T-cell (primary cell): ENCODE measurements at regions not wholly inside any gene's neighbourhood (a gene's known extent, or its start where the extent isn't known, plus 50 kb on each side); places are given as distances from the start of the nearest gene placed in this dataset.

Experiments
- ATAC-seq, 4 experiments: fragments of 200-7000 bp in 3 of 4; fragments of 150-1000 bp in 1 of 4; cut with Tn5 transposase; replicated peaks in 1 of 4; 1 replicate in 3 of 4; 2 replicates in 1 of 4; pipeline ENCODE4 v1.10.0; 2021; ENCODE audit warnings: moderate library complexity in 3 of 4, mild to moderate bottlenecking in 2 of 4, moderate number of reproducible peaks in 1 of 4
- CTCF ChIA-PET, 2 donors: fragments of 300-600 bp; sonication (Branson Sonifier 250); formaldehyde crosslinking; loops; one replicate each; lab custom pipeline; 2022; ENCODE audit warnings: antibody characterized with exemption in 2 of 2; lab: Charles Lee
- POLR2A ChIA-PET, 2 donors: fragments of 300-600 bp; sonication (Branson Sonifier 250); formaldehyde crosslinking; loops; one replicate each; lab custom pipeline; 2022; ENCODE audit warnings: antibody characterized with exemption in 2 of 2; lab: Charles Lee
- DNase-seq, 35 experiments: peaks; one replicate each; pipeline versions ENCODE4 v3.0.0 to v3.0.0-alpha.2; 2013 to 2023
- H3K27ac ChIP-seq: one replicate; pipeline ENCODE4 v1.5.1; 2013; ENCODE audit warnings: low read length
- H3K27me3 ChIP-seq, 2 experiments: replicated peaks in 1 of 2; 1 replicate in 1 of 2; 2 replicates in 1 of 2; pipeline versions ENCODE4 v1.6.1 to v1.7.0; 2013; ENCODE audit warnings: low read length in 1 of 2, mixed read lengths in 1 of 2; ENCODE audit not compliant: control insufficient read depth in 2 of 2, insufficient read depth in 2 of 2; ENCODE audit errors: extremely low read depth in 1 of 2
- H3K36me3 ChIP-seq, 2 donors: 1 replicate in 1 of 2; 2 replicates in 1 of 2; pipeline versions ENCODE4 v1.6.1 to v1.7.0; 2013; ENCODE audit warnings: low read length in 1 of 2; ENCODE audit not compliant: control insufficient read depth in 2 of 2, insufficient read depth in 1 of 2; ENCODE audit errors: extremely low read depth in 1 of 2
- H3K4me1 ChIP-seq, 2 experiments: 1 replicate in 1 of 2; 2 replicates in 1 of 2; pipeline versions ENCODE4 v1.6.1 to v1.7.0; 2013; ENCODE audit warnings: low read length in 2 of 2, mixed read lengths in 1 of 2; ENCODE audit not compliant: insufficient read depth in 2 of 2, control insufficient read depth in 1 of 2; ENCODE audit errors: extremely low read depth in 1 of 2
- H3K4me3 ChIP-seq, 2 donors: 1 replicate in 1 of 2; 2 replicates in 1 of 2; pipeline versions ENCODE4 v1.5.1 to v1.7.0; 2013; ENCODE audit warnings: mild to moderate bottlenecking in 2 of 2, low read length in 1 of 2, moderate library complexity in 1 of 2; ENCODE audit not compliant: control insufficient read depth in 1 of 2; ENCODE audit errors: extremely low read depth in 1 of 2
- H3K9me3 ChIP-seq: 2 replicates; pipeline ENCODE4 v1.7.0; 2013
- H3K27ac Mint-ChIP-seq, 2 donors: one replicate each; pipeline ENCODE4 v1.8.0; 2020 to 2021; ENCODE audit warnings: mild to moderate bottlenecking in 2 of 2, mixed read lengths in 2 of 2
- H3K27me3 Mint-ChIP-seq, 2 donors: one replicate each; pipeline ENCODE4 v1.8.0; 2021 to 2022; ENCODE audit warnings: mixed read lengths in 2 of 2
- H3K36me3 Mint-ChIP-seq: one replicate; pipeline ENCODE4 v1.8.0; 2021; ENCODE audit warnings: mixed read lengths
- H3K4me1 Mint-ChIP-seq, 3 donors: one replicate each; pipeline ENCODE4 v1.8.0; 2020 to 2022; ENCODE audit warnings: mixed read lengths in 3 of 3, mild to moderate bottlenecking in 1 of 3
- H3K4me3 Mint-ChIP-seq, 3 donors: one replicate each; pipeline ENCODE4 v1.8.0; 2020 to 2022; ENCODE audit warnings: mild to moderate bottlenecking in 3 of 3, mixed read lengths in 3 of 3, moderate library complexity in 3 of 3
- H3K9me3 Mint-ChIP-seq, 3 donors: one replicate each; pipeline ENCODE4 v1.8.0; 2020 to 2022; ENCODE audit warnings: mixed read lengths in 3 of 3
- WGBS: methylation state at CpG from one replicate; pipeline ENCODE4 v1.1.5; 2013; ENCODE audit warnings: missing lambda C conversion rate; ENCODE audit not compliant: insufficient coverage; 5-methylcytosine and 5-hydroxymethylcytosine counted together

- CTCF ChIA-PET = no interaction called here
- Mint-ChIP-seq H3K4me1 (no peaks in the 10 kb centered on the region), H3K27ac (no peak overlapping the region), H3K27me3 (peaks cover 31 to 40% of the 10 kb centered on the region in 2 donors), H3K9me3 (peaks cover 0 to 5% (median 0%) of the 10 kb centered on the region in 3 donors), H3K36me3 (no peaks in the 10 kb centered on the region), H3K4me3 (no peak overlapping the region)
- peaks cover 0 to 36% of the 10 kb centered on the region in 2 experiments for H3K27me3 ChIP-seq
- no peaks in the 10 kb centered on the region for H3K36me3 ChIP-seq
- H3K27ac ChIP-seq = no peak overlapping the region
- no peaks in the 10 kb centered on the region for H3K9me3 ChIP-seq
- WGBS = 16% methylated on average over 13 of the region's 13 CpGs
- POLR2A ChIA-PET = no interaction called here
- ATAC-seq (no peak), DNase-seq (no peak)
- peaks cover 0 to 4% of the 10 kb centered on the region in 2 experiments for H3K4me1 ChIP-seq
- H3K4me3 ChIP-seq = no peak overlapping the region
Observed at GRCh38 chr14:23694949-23695663, 58.9 kb downstream of the DHRS2 start.

- Histone ChIP-seq H3K9me3 (no peaks in the 10 kb centered on the region), H3K27me3 (peaks cover 0 to 35% of the 10 kb centered on the region in 2 experiments), H3K27ac (no peak overlapping the region), H3K4me3 (no peak overlapping the region), H3K4me1 (peaks cover 0 to 4% of the 10 kb centered on the region in 2 experiments), H3K36me3 (no peaks in the 10 kb centered on the region)
- H3K4me3 Mint-ChIP-seq = no peak overlapping the region
- H3K9me3 Mint-ChIP-seq = peaks cover 0 to 4% (median 0%) of the 10 kb centered on the region in 3 donors
- H3K27ac Mint-ChIP-seq = no peak overlapping the region
- CTCF ChIA-PET = no interaction called here
- H3K4me1 Mint-ChIP-seq = no peaks in the 10 kb centered on the region
- 4% methylated on average over 7 of the region's 8 CpGs for WGBS
- POLR2A ChIA-PET = no interaction called here
- ATAC-seq = no peak
- H3K36me3 Mint-ChIP-seq = no peaks in the 10 kb centered on the region
- DNase-seq = no peak
- H3K27me3 Mint-ChIP-seq = peaks cover 33 to 44% of the 10 kb centered on the region in 2 donors
Observed at GRCh38 chr14:23695664-23695999, 59.5 kb downstream of the DHRS2 start.

- H3K4me3 ChIP-seq = no peak overlapping the region
- ChIA-PET CTCF (no interaction called here), POLR2A (no interaction called here)
- H3K9me3 ChIP-seq = no peaks in the 10 kb centered on the region
- peaks cover 31 to 41% of the 10 kb centered on the region in 2 donors for H3K27me3 Mint-ChIP-seq
- H3K4me1 ChIP-seq = peaks cover 0 to 4% of the 10 kb centered on the region in 2 experiments
- no peaks in the 10 kb centered on the region for H3K36me3 Mint-ChIP-seq
- H3K27me3 ChIP-seq = peaks cover 0 to 39% of the 10 kb centered on the region in 2 experiments
- no peak overlapping the region for H3K27ac ChIP-seq
- ATAC-seq (no peak), DNase-seq (no peak)
- no peak overlapping the region for H3K4me3 Mint-ChIP-seq
- no peaks in the 10 kb centered on the region for H3K9me3 Mint-ChIP-seq
- H3K36me3 ChIP-seq = no peaks in the 10 kb centered on the region
- WGBS = 92% methylated on average over 2 of the region's 5 CpGs
- no peak overlapping the region for H3K27ac Mint-ChIP-seq
- no peaks in the 10 kb centered on the region for H3K4me1 Mint-ChIP-seq
Observed at GRCh38 chr14:23696701-23697239, 60.6 kb downstream of the DHRS2 start.

- no peaks in the 10 kb centered on the region for H3K4me1 Mint-ChIP-seq
- ChIA-PET POLR2A (no interaction called here), CTCF (no interaction called here)
- WGBS = 15% methylated on average over 1 of the region's 4 CpGs
- no peaks in the 10 kb centered on the region for H3K36me3 Mint-ChIP-seq
- Histone ChIP-seq H3K36me3 (no peaks in the 10 kb centered on the region), H3K27me3 (peaks cover 0 to 39% of the 10 kb centered on the region in 2 experiments), H3K4me1 (peaks cover 0 to 4% of the 10 kb centered on the region in 2 experiments), H3K9me3 (no peaks in the 10 kb centered on the region), H3K27ac (no peak overlapping the region), H3K4me3 (no peak overlapping the region)
- peaks cover 28 to 36% of the 10 kb centered on the region in 2 donors for H3K27me3 Mint-ChIP-seq
- H3K27ac Mint-ChIP-seq = no peak overlapping the region
- no peak overlapping the region for H3K4me3 Mint-ChIP-seq
- DNase-seq (no peak), ATAC-seq (no peak)
- peaks cover 0 to under 1% (median 0%) of the 10 kb centered on the region in 3 donors for H3K9me3 Mint-ChIP-seq
Observed at GRCh38 chr14:23697680-23698079, 61.5 kb downstream of the DHRS2 start.

GRCh38 chr14:23702656-23703426 is 66.7 kb downstream of the DHRS2 start:
- Histone ChIP-seq H3K27me3 (peaks cover 0 to 14% of the 10 kb centered on the region in 2 experiments), H3K27ac (no peak overlapping the region), H3K9me3 (peaks cover 4% of the 10 kb centered on the region), H3K4me1 (no peaks in the 10 kb centered on the region), H3K36me3 (no peaks in the 10 kb centered on the region), H3K4me3 (no peak overlapping the region)
- no peak for DNase-seq
- Mint-ChIP-seq H3K27me3 (peaks cover 25 to 29% of the 10 kb centered on the region in 2 donors), H3K27ac (no peak overlapping the region), H3K36me3 (no peaks in the 10 kb centered on the region), H3K9me3 (peaks cover 0 to 13% (median 9%) of the 10 kb centered on the region in 3 donors), H3K4me1 (no peaks in the 10 kb centered on the region), H3K4me3 (no peak overlapping the region)
- ChIA-PET CTCF (no interaction called here), POLR2A (no interaction called here)
- no CpG with 5 or more reads among the region's 2 CpGs for WGBS
- no peak for ATAC-seq

GRCh38 chr14:23704890-23705289 is 68.7 kb downstream of the DHRS2 start:
- Histone ChIP-seq H3K4me3 (no peak overlapping the region), H3K4me1 (no peaks in the 10 kb centered on the region), H3K36me3 (no peaks in the 10 kb centered on the region), H3K27me3 (peaks cover 0 to 9% of the 10 kb centered on the region in 2 experiments), H3K9me3 (peaks cover 4% of the 10 kb centered on the region), H3K27ac (no peak overlapping the region)
- DNase-seq = no peak
- Mint-ChIP-seq H3K9me3 (peaks cover 0 to 13% (median 9%) of the 10 kb centered on the region in 3 donors), H3K4me1 (no peaks in the 10 kb centered on the region), H3K36me3 (no peaks in the 10 kb centered on the region), H3K27ac (no peak overlapping the region), H3K27me3 (peaks cover 18% of the 10 kb centered on the region in 2 donors), H3K4me3 (no peak overlapping the region)
- POLR2A ChIA-PET = no interaction called here
- CTCF ChIA-PET = no interaction called here
- no peak for ATAC-seq
- no CpG with 5 or more reads among the region's 2 CpGs for WGBS
